ENCODE measurements at regions not wholly inside any gene's neighbourhood (a gene's known extent, or its start where the extent isn't known, plus 50 kb on each side); places are given as distances from the start of the nearest gene placed in this dataset.

DNA sequence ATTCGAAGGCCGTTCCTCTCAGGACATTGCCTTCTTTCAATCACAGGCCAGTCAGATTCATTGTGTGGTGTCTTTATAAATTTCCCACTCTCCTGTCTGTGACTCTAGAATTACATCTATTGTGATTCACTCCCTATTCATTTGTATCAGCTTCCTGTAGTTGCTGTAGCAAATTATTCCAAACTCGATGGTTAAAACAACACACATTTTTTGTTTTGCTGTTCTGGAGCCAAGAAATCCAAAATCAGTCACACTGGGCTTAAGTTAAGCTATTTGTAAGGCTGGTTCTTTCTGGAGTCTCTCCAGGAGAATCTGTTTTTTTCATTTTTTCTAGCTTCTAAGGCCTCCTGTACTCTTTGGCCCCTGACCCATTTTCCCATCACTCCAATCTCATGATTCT is 1487.0 kb upstream of the SLC10A2 start:
- TF ChIP-seq, protein P1, sequence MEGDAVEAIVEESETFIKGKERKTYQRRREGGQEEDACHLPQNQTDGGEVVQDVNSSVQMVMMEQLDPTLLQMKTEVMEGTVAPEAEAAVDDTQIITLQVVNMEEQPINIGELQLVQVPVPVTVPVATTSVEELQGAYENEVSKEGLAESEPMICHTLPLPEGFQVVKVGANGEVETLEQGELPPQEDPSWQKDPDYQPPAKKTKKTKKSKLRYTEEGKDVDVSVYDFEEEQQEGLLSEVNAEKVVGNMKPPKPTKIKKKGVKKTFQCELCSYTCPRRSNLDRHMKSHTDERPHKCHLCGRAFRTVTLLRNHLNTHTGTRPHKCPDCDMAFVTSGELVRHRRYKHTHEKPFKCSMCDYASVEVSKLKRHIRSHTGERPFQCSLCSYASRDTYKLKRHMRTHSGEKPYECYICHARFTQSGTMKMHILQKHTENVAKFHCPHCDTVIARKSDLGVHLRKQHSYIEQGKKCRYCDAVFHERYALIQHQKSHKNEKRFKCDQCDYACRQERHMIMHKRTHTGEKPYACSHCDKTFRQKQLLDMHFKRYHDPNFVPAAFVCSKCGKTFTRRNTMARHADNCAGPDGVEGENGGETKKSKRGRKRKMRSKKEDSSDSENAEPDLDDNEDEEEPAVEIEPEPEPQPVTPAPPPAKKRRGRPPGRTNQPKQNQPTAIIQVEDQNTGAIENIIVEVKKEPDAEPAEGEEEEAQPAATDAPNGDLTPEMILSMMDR (IDR thresholded peaks at IDR 0.05), result no peak
- TF ChIP-seq POLR2A (IDR thresholded peaks at IDR 0.05), result no peak
- TF ChIP-seq EP300 (IDR thresholded peaks at IDR 0.05), result no peak
